ENCODE measurements at regions not wholly inside any gene's neighbourhood (a gene's known extent, or its start where the extent isn't known, plus 50 kb on each side); places are given as distances from the start of the nearest gene placed in this dataset.

DNA sequence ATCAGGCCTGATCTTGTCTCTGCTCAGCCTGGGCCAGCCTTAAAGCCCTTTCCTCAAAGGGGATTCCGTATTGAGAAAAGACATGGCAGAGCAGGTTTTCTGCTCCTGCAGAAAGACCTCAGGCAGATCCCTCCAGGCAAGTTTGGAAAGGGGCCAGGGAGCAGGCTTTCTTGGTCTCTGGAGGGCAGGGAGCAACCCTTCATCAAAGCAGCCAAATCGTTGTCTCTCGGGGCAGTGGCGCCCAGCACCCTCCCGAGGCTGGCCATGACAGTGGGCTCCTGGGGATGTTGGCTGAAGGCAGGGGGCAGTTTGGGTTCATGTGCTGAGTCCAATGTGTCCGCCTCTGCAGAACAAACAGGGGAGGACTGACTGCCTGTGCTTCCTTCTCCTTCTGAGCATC, 168.4 kb upstream of the WSCD1 start:
- Histone ChIP-seq H3K9me3 (peaks cover 0 to 31% (median 0%) of the 10 kb centered on the region in 3 donors), H3K4me3 (no peak overlapping the region), H3K36me3 (no peaks in the 10 kb centered on the region), H3K27ac (no peak overlapping the region), H3K27me3 (peaks cover 29% of the 10 kb centered on the region), H3K4me1 (no peaks in the 10 kb centered on the region)
- TF ChIP-seq POLR2AphosphoS5 (IDR thresholded peaks at IDR 0.05) (no peak), POLR2A (IDR thresholded peaks at IDR 0.05) (no peak), EP300 (IDR thresholded peaks at IDR 0.05) (no peak)
- TF ChIP-seq, protein P1, sequence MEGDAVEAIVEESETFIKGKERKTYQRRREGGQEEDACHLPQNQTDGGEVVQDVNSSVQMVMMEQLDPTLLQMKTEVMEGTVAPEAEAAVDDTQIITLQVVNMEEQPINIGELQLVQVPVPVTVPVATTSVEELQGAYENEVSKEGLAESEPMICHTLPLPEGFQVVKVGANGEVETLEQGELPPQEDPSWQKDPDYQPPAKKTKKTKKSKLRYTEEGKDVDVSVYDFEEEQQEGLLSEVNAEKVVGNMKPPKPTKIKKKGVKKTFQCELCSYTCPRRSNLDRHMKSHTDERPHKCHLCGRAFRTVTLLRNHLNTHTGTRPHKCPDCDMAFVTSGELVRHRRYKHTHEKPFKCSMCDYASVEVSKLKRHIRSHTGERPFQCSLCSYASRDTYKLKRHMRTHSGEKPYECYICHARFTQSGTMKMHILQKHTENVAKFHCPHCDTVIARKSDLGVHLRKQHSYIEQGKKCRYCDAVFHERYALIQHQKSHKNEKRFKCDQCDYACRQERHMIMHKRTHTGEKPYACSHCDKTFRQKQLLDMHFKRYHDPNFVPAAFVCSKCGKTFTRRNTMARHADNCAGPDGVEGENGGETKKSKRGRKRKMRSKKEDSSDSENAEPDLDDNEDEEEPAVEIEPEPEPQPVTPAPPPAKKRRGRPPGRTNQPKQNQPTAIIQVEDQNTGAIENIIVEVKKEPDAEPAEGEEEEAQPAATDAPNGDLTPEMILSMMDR (IDR thresholded peaks at IDR 0.05) = no peak
- ATAC-seq = no peak
- 60% methylated on average over 1 of the region's 6 CpGs; no CpG with 5 or more reads in 1 of the 2 donors for WGBS, 2 donors (ENCODE audit: low coverage in 1 of 2)

DNA sequence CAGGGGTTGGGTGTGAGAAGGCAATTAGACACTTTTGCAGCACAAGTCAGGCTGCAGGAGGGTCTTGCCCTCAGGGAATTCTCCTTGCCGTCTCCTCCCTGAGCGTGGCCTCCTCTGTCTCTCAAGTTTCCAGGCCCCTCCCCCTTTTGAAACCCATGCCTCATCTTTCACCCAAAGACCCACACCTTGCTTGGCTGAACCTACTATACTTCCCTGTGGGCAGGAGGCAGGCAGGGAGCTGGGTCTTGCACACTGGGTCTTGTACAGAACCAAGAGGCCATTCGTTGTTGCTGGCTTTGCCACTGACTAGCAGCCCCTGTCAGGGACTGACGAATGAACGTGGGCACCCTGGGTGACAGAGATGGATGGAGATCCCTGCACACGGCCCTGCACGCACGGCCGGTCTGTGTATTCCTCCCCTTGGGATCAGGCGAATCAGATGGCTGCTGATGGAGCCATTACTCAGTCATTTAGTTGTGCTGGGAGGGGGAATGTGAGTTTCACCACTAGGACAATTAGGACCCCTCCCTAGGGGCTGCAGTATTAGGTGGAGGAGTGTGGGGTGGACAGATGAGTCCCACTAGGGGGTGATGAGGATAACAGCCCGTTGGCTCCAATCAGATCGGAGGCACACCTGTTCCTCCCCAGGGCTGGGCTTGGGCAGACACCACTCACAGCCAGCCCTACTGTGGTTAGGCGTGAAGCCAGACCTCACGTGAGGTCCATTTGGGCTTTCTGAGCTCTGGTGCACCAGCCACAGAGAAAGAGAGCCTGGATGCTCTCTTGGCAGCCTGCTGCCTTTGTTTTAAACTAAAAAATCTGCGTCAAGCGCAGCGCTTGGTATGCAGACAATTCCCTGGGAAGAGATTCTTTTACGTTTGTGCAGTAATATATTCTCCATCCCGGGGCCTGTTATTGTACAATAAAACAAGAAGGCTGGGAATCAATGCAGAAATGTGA, 167.7 kb upstream of the WSCD1 start:
- no peaks in the 10 kb centered on the region for H3K4me1 ChIP-seq
- no peaks in the 10 kb centered on the region for H3K36me3 ChIP-seq
- ATAC-seq = no peak
- H3K27ac ChIP-seq = no peak overlapping the region
- WGBS, 2 donors (ENCODE audit: low coverage in 1 of 2) = 62 to 67% methylated on average over 8 to 9 of the region's 19 CpGs
- TF ChIP-seq POLR2A (IDR thresholded peaks at IDR 0.05) (no peak), POLR2AphosphoS5 (IDR thresholded peaks at IDR 0.05) (no peak), EP300 (IDR thresholded peaks at IDR 0.05) (no peak)
- TF ChIP-seq, protein P1 (IDR thresholded peaks at IDR 0.05) = no peak
- no peak overlapping the region for H3K4me3 ChIP-seq
- peaks cover 0 to 31% (median 0%) of the 10 kb centered on the region in 3 donors for H3K9me3 ChIP-seq
- H3K27me3 ChIP-seq = peaks cover 28% of the 10 kb centered on the region

DNA sequence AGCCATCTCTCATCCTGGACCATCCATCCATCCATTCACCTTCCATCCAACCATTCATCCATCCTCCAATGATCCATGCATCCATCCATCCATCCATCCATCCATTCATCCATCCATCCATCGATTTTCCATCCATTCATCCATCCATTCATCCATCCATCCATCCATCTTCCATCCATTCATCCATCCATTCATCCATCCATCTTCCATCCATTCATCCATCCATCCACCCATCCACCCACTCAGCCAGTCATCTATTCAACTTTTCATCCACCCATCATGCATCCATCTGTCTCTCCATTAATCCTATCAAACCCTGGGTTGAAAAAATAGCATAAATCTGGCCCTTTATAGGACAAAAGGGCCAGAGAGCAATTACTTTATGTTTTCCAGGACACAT, 158.3 kb upstream of the WSCD1 start:
- no peaks in the 10 kb centered on the region for H3K9me3 ChIP-seq
- H3K27me3 ChIP-seq = no peaks in the 10 kb centered on the region
- H3K4me3 ChIP-seq = no peak overlapping the region
- WGBS, 2 donors (ENCODE audit: low coverage in 1 of 2) = 40 to 83% methylated on average over 1 of the region's 1 CpG
- H3K36me3 ChIP-seq = no peaks in the 10 kb centered on the region
- TF ChIP-seq EP300 (IDR thresholded peaks at IDR 0.05) (no peak), POLR2AphosphoS5 (IDR thresholded peaks at IDR 0.05) (no peak), POLR2A (IDR thresholded peaks at IDR 0.05) (no peak)
- TF ChIP-seq, protein P1 (IDR thresholded peaks at IDR 0.05) = no peak
- ATAC-seq = no peak
- no peaks in the 10 kb centered on the region for H3K4me1 ChIP-seq
- H3K27ac ChIP-seq = no peak overlapping the region

DNA sequence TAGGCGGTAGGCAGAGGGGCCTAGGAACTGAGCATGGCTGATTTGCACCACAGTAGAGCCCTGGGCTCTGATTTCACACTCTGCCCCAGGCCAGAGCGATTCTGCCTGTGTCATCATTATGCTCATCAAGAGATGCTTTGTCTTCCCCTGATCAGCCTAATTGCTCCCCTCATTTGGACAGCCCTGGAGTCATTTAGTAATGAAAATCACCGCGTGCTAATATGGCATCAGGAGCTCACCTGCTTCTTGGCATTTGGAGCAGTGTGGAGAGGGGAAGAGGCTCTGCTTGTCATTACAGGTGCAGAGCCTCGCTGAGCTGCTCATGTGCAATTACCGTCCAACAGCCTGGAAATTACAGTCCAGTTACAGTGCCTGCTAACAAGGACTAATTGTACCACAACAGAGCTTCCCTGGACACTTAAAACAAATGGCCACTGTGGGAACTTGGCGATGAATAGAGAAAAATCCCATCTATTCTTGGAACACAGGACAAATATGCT, 157.1 kb upstream of the WSCD1 start:
- no peak for ATAC-seq
- H3K9me3 ChIP-seq = no peaks in the 10 kb centered on the region

More for the DNA sequence above, 157.1 kb upstream of the WSCD1 start:
- H3K4me3 ChIP-seq = no peak overlapping the region
- TF ChIP-seq EP300 (IDR thresholded peaks at IDR 0.05) (no peak), POLR2A (IDR thresholded peaks at IDR 0.05) (no peak), POLR2AphosphoS5 (IDR thresholded peaks at IDR 0.05) (no peak)
- TF ChIP-seq, protein P1 (IDR thresholded peaks at IDR 0.05) = no peak
- 56 to 71% methylated on average over 1 to 4 of the region's 7 CpGs for WGBS, 2 donors (ENCODE audit: low coverage in 1 of 2)
- H3K36me3 ChIP-seq = no peaks in the 10 kb centered on the region
- no peaks in the 10 kb centered on the region for H3K27me3 ChIP-seq
- H3K4me1 ChIP-seq = no peaks in the 10 kb centered on the region
- no peak overlapping the region for H3K27ac ChIP-seq

Data from gastroesophageal sphincter (tissue), 4 donors.